CD14-positive monocyte (primary cell): ENCODE measurements at regions not wholly inside any gene's neighbourhood (a gene's known extent, or its start where the extent isn't known, plus 50 kb on each side); places are given as distances from the start of the nearest gene placed in this dataset.
A peak's percentile ranks its signal among the peaks of the same experiment; 100 is the strongest.

Experiments used
- DNase-seq, 3 donors: peaks; one replicate each; pipeline ENCODE4 v3.0.0-alpha.2; 2011 to 2022
- H2AFZ ChIP-seq: 2 replicates; pipeline ENCODE4 v1.6.0; 2012; ENCODE audit warnings: mild to moderate bottlenecking, low read depth, low read length, inconsistent platforms; ENCODE audit not compliant: insufficient read depth, poor library complexity, severe bottlenecking
- H3K27ac ChIP-seq, 2 donors: 1 replicate in 1 of 2; 2 replicates in 1 of 2; pipeline ENCODE4 v1.5.1; 2012 to 2013; ENCODE audit warnings: low read length in 2 of 2, control low read depth in 1 of 2, inconsistent platforms in 1 of 2, low read depth in 1 of 2, mild to moderate bottlenecking in 1 of 2
- H3K27me3 ChIP-seq, 2 donors: one replicate each; pipeline versions ENCODE4 v1.6.0 to v1.6.1; 2011 to 2013; ENCODE audit warnings: low read length in 2 of 2; ENCODE audit not compliant: control insufficient read depth in 2 of 2, insufficient read depth in 2 of 2
- H3K36me3 ChIP-seq, 2 donors: replicated peaks in 1 of 2; 1 replicate in 1 of 2; 2 replicates in 1 of 2; pipeline versions ENCODE4 v1.5.1 to v1.6.1; 2012 to 2013; ENCODE audit warnings: low read length in 2 of 2, control low read depth in 1 of 2, inconsistent platforms in 1 of 2, mild to moderate bottlenecking in 1 of 2; ENCODE audit not compliant: insufficient read depth in 2 of 2, control insufficient read depth in 1 of 2
- H3K4me1 ChIP-seq, 2 donors: 1 replicate in 1 of 2; 2 replicates in 1 of 2; pipeline versions ENCODE4 v1.5.1 to v1.6.1; 2012 to 2013; ENCODE audit warnings: low read length in 2 of 2, control low read depth in 1 of 2, inconsistent platforms in 1 of 2, mild to moderate bottlenecking in 1 of 2, moderate library complexity in 1 of 2; ENCODE audit not compliant: insufficient read depth in 2 of 2, control insufficient read depth in 1 of 2
- H3K4me2 ChIP-seq: replicated peaks from 2 replicates; pipeline ENCODE3; 2012; ENCODE audit warnings: low read length, moderate library complexity, mild to moderate bottlenecking; ENCODE audit not compliant: poor library complexity, severe bottlenecking; ENCODE audit errors: extremely low read depth
- H3K4me3 ChIP-seq, 3 experiments: fragments of 200-600 bp in 1 of 3; sonication (generic) in 1 of 3; replicated peaks in 1 of 3; 1 replicate in 2 of 3; 2 replicates in 1 of 3; pipeline ENCODE4 v1.5.1; 2011 to 2013; ENCODE audit warnings: low read length in 3 of 3, mild to moderate bottlenecking in 3 of 3, control low read depth in 2 of 3, low read depth in 2 of 3, inconsistent platforms in 1 of 3, moderate library complexity in 1 of 3
- H3K79me2 ChIP-seq: 2 replicates; pipeline ENCODE4 v1.6.0; 2012; ENCODE audit warnings: mild to moderate bottlenecking, control low read depth, inconsistent platforms, low read length, moderate library complexity; ENCODE audit not compliant: insufficient read depth
- H3K9ac ChIP-seq: 2 replicates; pipeline ENCODE4 v1.6.0; 2017; ENCODE audit warnings: low read length, mild to moderate bottlenecking; ENCODE audit not compliant: insufficient read depth, poor library complexity, severe bottlenecking
- H3K9me3 ChIP-seq, 2 donors: replicated peaks in 1 of 2; 1 replicate in 1 of 2; 2 replicates in 1 of 2; pipeline versions ENCODE4 v1.5.1 to v1.6.1; 2012 to 2013; ENCODE audit warnings: low read length in 2 of 2, control low read depth in 1 of 2; ENCODE audit not compliant: control insufficient read depth in 1 of 2, insufficient read depth in 1 of 2
- H4K20me1 ChIP-seq: 2 replicates; pipeline ENCODE4 v1.6.0; 2012; ENCODE audit warnings: mild to moderate bottlenecking, low read length, control low read depth, moderate library complexity; ENCODE audit not compliant: insufficient read depth
- H3K27ac Mint-ChIP-seq, 7 donors: one replicate each; pipeline ENCODE4 v1.8.0; 2020; ENCODE audit warnings: mild to moderate bottlenecking in 7 of 7, mixed read lengths in 7 of 7, moderate library complexity in 6 of 7, inconsistent platforms in 2 of 7
- H3K27me3 Mint-ChIP-seq, 3 donors: one replicate each; pipeline ENCODE4 v1.8.0; 2021 to 2022; ENCODE audit warnings: low read depth in 3 of 3, mild to moderate bottlenecking in 3 of 3, mixed read lengths in 3 of 3, moderate library complexity in 3 of 3, inconsistent platforms in 1 of 3
- H3K36me3 Mint-ChIP-seq, 2 donors: one replicate each; pipeline ENCODE4 v1.8.0; 2020; ENCODE audit warnings: mixed read lengths in 2 of 2, inconsistent platforms in 1 of 2, mild to moderate bottlenecking in 1 of 2
- H3K4me1 Mint-ChIP-seq: one replicate; pipeline ENCODE4 v1.8.0; 2020; ENCODE audit warnings: mild to moderate bottlenecking, mixed read lengths
- H3K4me3 Mint-ChIP-seq, 2 donors: one replicate each; pipeline ENCODE4 v1.8.0; 2020; ENCODE audit warnings: mild to moderate bottlenecking in 2 of 2, mixed read lengths in 2 of 2, moderate library complexity in 1 of 2
- H3K9me3 Mint-ChIP-seq, 7 donors: one replicate each; pipeline ENCODE4 v1.8.0; 2020 to 2022; ENCODE audit warnings: mixed read lengths in 7 of 7, mild to moderate bottlenecking in 6 of 7, moderate library complexity in 6 of 7, inconsistent platforms in 2 of 7
- CTCF ChIP-seq: fragments of 200-600 bp; IDR thresholded peaks from one replicate; pipeline ENCODE4 v1.8.0; 2022; ENCODE audit warnings: antibody characterized with exemption, mild to moderate bottlenecking
- WGBS: methylation state at CpG from one replicate; pipeline ENCODE4 v1.1.5; 2013; ENCODE audit warnings: missing lambda C conversion rate; ENCODE audit not compliant: insufficient coverage; 5-methylcytosine and 5-hydroxymethylcytosine counted together
- intact Hi-C, 2 donors: fragments of 100-400 bp; cut with micrococcal nuclease; formaldehyde crosslinking; loops; one replicate each; pipeline versions ENCODE4 v1.15.0 to v1.15.1; 2023

DNA sequence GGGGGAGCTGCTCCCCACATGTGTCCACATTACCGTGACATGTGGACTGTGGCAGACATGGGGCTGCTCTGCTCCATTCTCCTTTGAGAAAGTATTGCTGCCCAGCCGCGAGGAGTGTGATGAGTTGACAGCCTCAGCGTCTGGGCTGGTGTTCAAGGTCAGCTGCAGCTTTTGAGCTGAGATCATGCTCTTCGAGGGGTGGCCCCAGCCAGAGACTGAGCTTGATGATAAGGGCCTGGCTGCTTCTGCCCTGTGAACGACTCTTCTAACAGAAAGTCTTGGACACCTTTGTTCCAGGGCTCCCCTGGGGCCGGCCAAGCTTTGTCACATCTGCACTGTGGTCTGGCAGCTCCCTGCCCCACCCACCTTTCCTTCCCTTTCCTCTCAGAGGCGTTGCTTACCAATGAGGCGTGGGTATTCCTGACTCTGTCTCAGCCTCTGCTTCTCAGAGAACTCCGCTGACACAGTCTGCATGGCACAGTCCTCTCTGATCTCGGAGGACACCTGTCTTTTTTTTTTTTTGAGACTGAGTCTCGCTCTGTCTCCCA lies 86.6 kb downstream of the CHRD start:
- Mint-ChIP-seq H3K4me1 (peaks cover 33% of the 10 kb centered on the region), H3K9me3 (no peaks in the 10 kb centered on the region), H3K36me3 (peaks cover 0 to 4% of the 10 kb centered on the region in 2 donors), H3K27ac (peak overlapping the region in 1 of 7 donors; percentile 42), H3K4me3 (peak overlapping the region; percentile 63 to 83), H3K27me3 (peaks cover 0 to 12% (median 5%) of the 10 kb centered on the region in 3 donors)
- no peak overlapping the region for H3K9ac ChIP-seq
- H2AFZ ChIP-seq: peak overlapping the region; percentile 48
- no peaks in the 10 kb centered on the region for H3K9me3 ChIP-seq
- TF ChIP-seq CTCF: no peak
- H3K4me1 ChIP-seq: peaks cover 22 to 24% of the 10 kb centered on the region in 2 donors
- H3K27me3 ChIP-seq: no peaks in the 10 kb centered on the region
- peak overlapping the region; percentile 64 for H3K4me2 ChIP-seq
- peak; percentile 25 to 51 (median 42) for DNase-seq
- H3K79me2 ChIP-seq: no peaks in the 10 kb centered on the region
- no peak overlapping the region for H3K27ac ChIP-seq
- no peaks in the 10 kb centered on the region for H3K36me3 ChIP-seq
- no peaks in the 10 kb centered on the region for H4K20me1 ChIP-seq
- 3% methylated on average over 11 of the region's 12 CpGs for WGBS
- intact Hi-C loops: loop anchor here (5.0 kb wide), 2 partner anchors 41 to 46 kb away; no protein-coding TSS in a partner anchor
- H3K4me3 ChIP-seq: peak overlapping the region in 1 of 3 experiments; percentile 13

DNA sequence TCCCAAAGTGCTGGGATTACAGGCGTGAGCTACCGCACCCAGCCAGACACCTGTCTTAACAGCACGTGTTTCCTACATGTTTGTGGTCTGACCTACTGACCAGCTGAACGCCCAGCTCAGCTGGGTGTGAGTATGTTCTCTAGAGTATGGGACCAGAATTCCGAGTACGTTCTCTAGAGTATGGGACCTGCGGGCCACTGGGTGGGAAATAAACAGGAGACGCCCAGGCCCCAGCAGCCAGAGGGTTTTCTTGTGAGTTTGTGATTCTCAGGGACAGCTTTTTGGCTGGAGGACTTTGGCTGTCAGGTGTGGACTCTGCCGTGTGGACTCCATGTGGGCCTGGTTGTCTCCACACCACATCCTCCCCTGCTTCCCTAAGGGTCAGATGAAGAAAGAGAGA lies 87.3 kb downstream of the CHRD start:
- H3K9me3 Mint-ChIP-seq: no peaks in the 10 kb centered on the region
- Histone ChIP-seq H3K27me3 (no peaks in the 10 kb centered on the region), H2AFZ (no peak overlapping the region), H3K4me1 (peaks cover 22 to 24% of the 10 kb centered on the region in 2 donors), H3K4me2 (peak overlapping the region; percentile 64), H3K79me2 (no peaks in the 10 kb centered on the region), H3K9ac (no peak overlapping the region), H3K27ac (no peak overlapping the region), H3K9me3 (no peaks in the 10 kb centered on the region), H4K20me1 (no peaks in the 10 kb centered on the region), H3K4me3 (no peak overlapping the region), H3K36me3 (no peaks in the 10 kb centered on the region)
- peak overlapping the region in 1 of 2 donors; percentile 83 for H3K4me3 Mint-ChIP-seq
- no peak for TF ChIP-seq CTCF
- peaks cover 0 to 12% (median 5%) of the 10 kb centered on the region in 3 donors for H3K27me3 Mint-ChIP-seq
- no peak for DNase-seq
- H3K4me1 Mint-ChIP-seq: peaks cover 33% of the 10 kb centered on the region
- intact Hi-C loops: loop anchor here (5.0 kb wide), 2 partner anchors 40 to 45 kb away; no protein-coding TSS in a partner anchor
- H3K36me3 Mint-ChIP-seq: peaks cover 0 to 4% of the 10 kb centered on the region in 2 donors
- H3K27ac Mint-ChIP-seq: no peak overlapping the region
- 74% methylated on average over 7 of the region's 9 CpGs for WGBS
